Duodenal mucosa (tissue), 2 donors: ENCODE measurements at regions not wholly inside any gene's neighbourhood (a gene's known extent, or its start where the extent isn't known, plus 50 kb on each side); places are given as distances from the start of the nearest gene placed in this dataset.
"Not testable (repeated sequence)": the region's sequence is repeated elsewhere in the genome, so short reads cannot be mapped to it uniquely, and the experiment has no call there.

Experiments used
- H3K27ac ChIP-seq: one replicate; pipeline ENCODE4 v1.7.0; 2013; ENCODE audit warnings: low read depth, low read length
- H3K27me3 ChIP-seq, 2 donors: one replicate each; pipeline ENCODE4 v1.7.0; 2013; ENCODE audit warnings: low read length in 2 of 2, control low read depth in 1 of 2; ENCODE audit not compliant: insufficient read depth in 2 of 2, control insufficient read depth in 1 of 2
- H3K36me3 ChIP-seq, 2 donors: one replicate each; pipeline ENCODE4 v1.7.0; 2013; ENCODE audit warnings: low read length in 2 of 2, control low read depth in 1 of 2; ENCODE audit not compliant: insufficient read depth in 2 of 2, control insufficient read depth in 1 of 2
- H3K4me1 ChIP-seq, 2 donors: one replicate each; pipeline ENCODE4 v1.7.0; 2013; ENCODE audit warnings: low read length in 2 of 2, control low read depth in 1 of 2; ENCODE audit not compliant: insufficient read depth in 2 of 2, control insufficient read depth in 1 of 2
- H3K4me3 ChIP-seq, 2 donors: one replicate each; pipeline ENCODE4 v1.7.0; 2013; ENCODE audit warnings: low read length in 2 of 2, low read depth in 1 of 2
- H3K9ac ChIP-seq, 2 donors: one replicate each; pipeline ENCODE4 v1.7.0; 2013; ENCODE audit warnings: low read length in 2 of 2, low read depth in 1 of 2
- H3K9me3 ChIP-seq, 2 donors: one replicate each; pipeline ENCODE4 v1.7.0; 2013; ENCODE audit warnings: low read length in 2 of 2, control low read depth in 1 of 2; ENCODE audit not compliant: control insufficient read depth in 1 of 2

DNA sequence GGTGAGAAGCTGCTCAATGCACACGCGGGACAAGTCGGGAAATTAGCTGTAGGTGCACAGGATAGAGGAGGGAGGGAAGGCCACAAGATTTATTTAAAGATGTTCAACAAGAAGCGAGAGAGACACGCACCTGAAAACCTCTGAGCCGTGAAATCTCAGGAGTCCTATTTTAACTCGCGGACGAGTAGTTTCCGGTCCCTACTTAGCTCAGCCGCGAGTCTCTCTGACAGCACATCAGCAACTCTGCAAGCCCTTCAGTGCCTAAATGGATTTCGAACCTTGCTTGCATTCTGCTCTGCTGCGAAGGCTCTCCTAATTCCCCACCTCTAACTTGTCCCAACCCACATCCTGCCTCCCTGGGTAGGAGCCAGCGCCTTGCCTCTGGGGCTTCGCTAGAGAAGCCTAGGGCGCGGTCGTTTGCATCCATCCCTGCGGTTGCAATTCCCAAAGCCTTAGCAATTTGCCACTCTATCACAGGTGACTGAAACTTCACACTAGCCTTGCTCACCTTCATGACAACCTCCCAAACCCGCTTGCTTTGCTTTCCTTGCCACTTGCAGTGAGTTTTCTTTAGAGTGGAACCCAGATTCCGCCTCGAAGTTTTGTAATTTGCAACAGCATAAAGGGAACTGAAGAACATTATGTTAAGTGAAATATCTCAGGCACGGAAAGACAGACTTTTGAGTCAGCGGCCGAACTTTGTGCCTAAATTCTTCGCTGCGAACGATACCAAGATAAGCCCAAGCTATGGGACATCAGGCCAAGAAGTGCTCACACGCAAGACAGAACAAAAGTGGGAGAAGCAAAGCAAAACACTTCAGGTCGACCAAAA is 202.8 kb downstream of the KDM5D start:
- no peak overlapping the region for H3K4me3 ChIP-seq
- H3K27me3 ChIP-seq = no peaks in the 10 kb centered on the region
- no peaks in the 10 kb centered on the region for H3K9me3 ChIP-seq
- no peaks in the 10 kb centered on the region for H3K4me1 ChIP-seq
- no peaks in the 10 kb centered on the region for H3K36me3 ChIP-seq
- H3K27ac ChIP-seq = no peak overlapping the region
- H3K9ac ChIP-seq = no peak overlapping the region

DNA sequence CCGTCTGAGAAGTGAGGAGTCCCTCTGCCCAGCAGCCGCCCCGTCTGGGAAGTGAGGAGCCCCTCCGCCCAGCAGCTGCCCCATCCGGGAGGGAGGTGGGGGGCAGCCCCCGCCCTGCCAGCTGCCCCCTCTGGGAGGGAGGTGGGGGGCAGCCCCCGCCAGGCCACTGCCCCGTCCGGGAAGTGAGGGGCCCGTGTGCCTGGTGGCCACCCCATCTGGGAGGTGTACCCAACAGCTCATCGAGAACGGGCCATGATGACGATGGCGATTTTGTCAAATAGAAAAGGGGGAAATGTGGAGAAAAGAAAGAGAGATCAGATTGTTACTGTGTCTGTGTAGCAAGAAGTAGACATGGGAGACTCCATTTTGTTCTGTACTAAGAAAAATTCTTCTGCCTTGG is 208.8 kb downstream of the KDM5D start:
- not testable (repeated sequence) for H3K27me3 ChIP-seq, H3K27ac ChIP-seq, H3K4me1 ChIP-seq, H3K9me3 ChIP-seq, H3K4me3 ChIP-seq, H3K36me3 ChIP-seq, H3K9ac ChIP-seq

DNA sequence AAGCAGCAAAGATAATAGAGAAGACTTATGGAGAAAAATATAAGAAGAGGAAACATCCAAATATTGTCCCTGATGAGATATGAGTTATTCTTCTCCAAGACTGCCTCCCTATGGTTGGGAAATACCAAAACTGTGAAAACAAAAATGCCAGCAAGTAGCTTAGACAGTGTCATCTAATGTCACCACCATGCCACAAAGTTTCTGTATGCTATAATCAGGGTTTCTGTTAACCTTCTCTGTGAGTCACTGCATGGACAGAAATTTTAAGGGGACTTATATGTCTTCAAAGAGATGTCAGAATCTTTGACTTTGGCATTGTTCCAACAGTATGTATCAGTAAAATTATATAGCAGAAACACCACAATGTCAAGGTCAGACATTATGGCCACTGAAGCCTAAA is 222.6 kb downstream of the KDM5D start:
- Histone ChIP-seq H3K9me3 (no peaks in the 10 kb centered on the region), H3K4me1 (no peaks in the 10 kb centered on the region), H3K36me3 (no peaks in the 10 kb centered on the region), H3K27me3 (no peaks in the 10 kb centered on the region), H3K4me3 (no peak overlapping the region), H3K9ac (no peak overlapping the region), H3K27ac (no peak overlapping the region)

DNA sequence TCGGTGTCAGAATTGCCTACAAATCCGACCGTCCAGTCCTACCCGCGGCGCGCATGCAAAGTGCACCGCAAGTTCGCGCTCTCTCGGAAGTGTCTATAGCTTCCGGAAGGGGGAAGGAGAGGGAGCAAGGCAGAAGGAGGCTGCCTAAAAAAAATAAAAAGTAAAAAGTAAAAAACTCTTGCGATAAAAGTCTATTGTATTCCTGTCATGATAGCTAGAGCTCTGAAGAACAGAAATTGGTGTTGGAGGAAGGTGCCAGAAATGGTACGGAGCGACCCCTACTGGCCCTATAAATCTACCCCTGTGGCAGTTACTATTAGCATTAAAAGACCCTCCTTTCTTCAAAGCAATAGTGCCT is 241.5 kb downstream of the KDM5D start:
- no peak overlapping the region for H3K9ac ChIP-seq
- H3K4me3 ChIP-seq = peak overlapping the region; percentile 47 to 48
- H3K27ac ChIP-seq = no peak overlapping the region
- H3K4me1 ChIP-seq = no peaks in the 10 kb centered on the region
- no peaks in the 10 kb centered on the region for H3K27me3 ChIP-seq
- no peaks in the 10 kb centered on the region for H3K36me3 ChIP-seq
- no peaks in the 10 kb centered on the region for H3K9me3 ChIP-seq

DNA sequence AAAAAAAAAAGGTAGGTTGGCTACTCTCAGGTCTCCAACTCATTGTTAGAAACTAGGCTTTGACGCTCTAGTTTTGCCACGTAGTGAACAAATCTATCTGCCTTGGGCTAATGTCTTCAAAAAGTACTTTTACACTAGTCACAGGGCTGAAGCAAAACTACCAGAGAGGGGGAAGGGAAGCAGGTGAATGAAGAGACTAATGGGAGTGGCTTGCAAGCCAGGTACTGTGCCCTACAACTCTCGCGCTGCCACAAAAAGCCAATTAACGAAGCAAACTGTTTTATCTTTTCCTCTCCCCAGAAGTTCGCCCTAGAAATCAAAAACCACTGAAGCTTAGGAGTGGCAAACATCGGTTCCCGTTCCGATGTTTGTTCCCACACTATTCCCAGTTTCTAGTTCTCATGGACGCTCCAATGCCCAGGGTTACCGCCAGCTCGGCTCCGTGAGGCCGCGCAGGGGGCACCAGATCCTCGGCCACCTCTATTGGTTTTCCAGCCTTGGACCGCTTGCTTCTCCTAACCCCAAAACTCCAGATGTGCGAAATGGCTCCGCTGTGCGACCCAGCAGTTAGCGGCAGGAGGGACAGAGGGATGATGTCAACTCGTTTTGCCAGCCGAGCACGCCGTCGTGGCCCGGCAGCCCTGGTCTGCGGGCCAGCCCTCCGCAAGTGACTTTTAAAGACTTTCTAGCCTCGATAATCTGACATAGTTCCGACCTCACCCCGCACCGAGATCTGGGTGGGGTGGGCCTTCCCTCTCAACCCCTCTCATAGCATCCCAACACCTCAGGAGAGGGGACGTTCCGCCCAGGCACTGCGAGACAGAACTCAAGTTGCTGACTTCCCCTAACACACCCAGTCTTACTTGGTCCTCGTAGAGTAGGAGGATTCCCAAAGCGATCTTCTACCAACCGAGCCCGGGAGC is 242.1 kb downstream of the KDM5D start:
- H3K9me3 ChIP-seq = no peaks in the 10 kb centered on the region
- no peak overlapping the region for H3K27ac ChIP-seq
- no peak overlapping the region for H3K9ac ChIP-seq
- H3K4me3 ChIP-seq = peak overlapping the region; percentile 47 to 48
- H3K36me3 ChIP-seq = no peaks in the 10 kb centered on the region
- no peaks in the 10 kb centered on the region for H3K27me3 ChIP-seq
- H3K4me1 ChIP-seq = no peaks in the 10 kb centered on the region

DNA sequence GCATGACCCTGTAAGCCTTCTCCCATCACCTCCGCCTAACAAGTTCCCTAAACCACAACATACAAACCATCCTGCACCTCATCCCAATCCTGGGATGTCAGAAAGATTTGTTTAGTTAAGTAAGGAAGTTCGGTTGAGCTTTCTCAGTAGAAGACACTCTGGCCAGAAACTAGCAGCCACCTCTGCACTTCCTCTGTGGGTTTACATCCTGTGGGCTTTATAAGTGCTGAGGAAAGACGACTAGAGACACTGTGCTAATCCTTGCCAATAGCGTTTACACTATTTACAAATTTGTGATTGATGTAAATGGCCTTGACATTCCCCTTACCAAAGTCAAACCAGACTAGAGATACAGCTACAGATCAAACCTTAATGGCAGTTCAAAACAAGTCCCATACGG is 246.0 kb downstream of the KDM5D start:
- H3K27me3 ChIP-seq = no peaks in the 10 kb centered on the region
- no peak overlapping the region for H3K9ac ChIP-seq
- H3K27ac ChIP-seq = no peak overlapping the region
- no peak overlapping the region for H3K4me3 ChIP-seq
- no peaks in the 10 kb centered on the region for H3K4me1 ChIP-seq
- H3K36me3 ChIP-seq = no peaks in the 10 kb centered on the region
- no peaks in the 10 kb centered on the region for H3K9me3 ChIP-seq

DNA sequence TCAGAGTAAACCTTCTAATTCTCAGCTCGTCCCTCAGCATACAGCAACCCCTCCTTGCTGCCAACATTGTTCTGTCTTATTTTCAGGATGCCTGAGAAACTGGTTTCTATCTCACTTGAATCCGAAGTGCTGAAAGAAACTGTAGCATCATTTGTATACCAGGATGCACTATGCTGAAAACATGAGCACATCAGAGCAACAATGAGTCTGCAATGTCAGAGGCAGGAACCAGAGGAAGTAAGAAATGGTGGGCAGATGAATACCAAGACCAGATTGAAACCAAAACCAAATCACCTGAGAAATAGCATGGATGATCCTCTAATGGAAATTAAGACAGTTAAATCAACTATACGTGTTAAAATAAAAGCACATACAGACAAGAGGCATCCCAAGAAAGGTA is 257.0 kb downstream of the KDM5D start:
- H3K9me3 ChIP-seq = no peaks in the 10 kb centered on the region
- no peak overlapping the region for H3K9ac ChIP-seq
- no peaks in the 10 kb centered on the region for H3K27me3 ChIP-seq
- H3K4me3 ChIP-seq = no peak overlapping the region
- H3K36me3 ChIP-seq = no peaks in the 10 kb centered on the region
- no peak overlapping the region for H3K27ac ChIP-seq
- H3K4me1 ChIP-seq = no peaks in the 10 kb centered on the region

DNA sequence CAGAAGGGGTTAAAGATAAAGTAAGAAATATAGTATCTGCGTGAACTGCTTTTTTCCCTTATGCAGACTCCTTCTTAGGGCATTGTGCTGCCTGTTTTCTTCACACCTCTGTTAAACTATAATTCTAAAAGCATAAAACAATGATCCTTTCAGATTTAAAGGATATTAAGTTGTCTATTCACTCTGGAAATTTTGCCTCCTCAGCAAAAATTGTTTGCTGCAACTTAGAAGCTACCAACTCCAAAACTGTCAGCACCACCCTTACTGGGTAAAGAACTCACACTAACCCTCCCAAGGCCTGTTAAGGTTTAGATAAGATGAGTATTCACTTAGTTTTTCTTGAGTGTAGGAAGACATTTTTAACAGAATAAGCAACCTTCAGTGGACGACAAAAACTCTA is 259.5 kb downstream of the KDM5D start:
- Histone ChIP-seq H3K36me3 (no peaks in the 10 kb centered on the region), H3K4me1 (no peaks in the 10 kb centered on the region), H3K9ac (no peak overlapping the region), H3K9me3 (no peaks in the 10 kb centered on the region), H3K4me3 (no peak overlapping the region), H3K27me3 (no peaks in the 10 kb centered on the region), H3K27ac (no peak overlapping the region)

DNA sequence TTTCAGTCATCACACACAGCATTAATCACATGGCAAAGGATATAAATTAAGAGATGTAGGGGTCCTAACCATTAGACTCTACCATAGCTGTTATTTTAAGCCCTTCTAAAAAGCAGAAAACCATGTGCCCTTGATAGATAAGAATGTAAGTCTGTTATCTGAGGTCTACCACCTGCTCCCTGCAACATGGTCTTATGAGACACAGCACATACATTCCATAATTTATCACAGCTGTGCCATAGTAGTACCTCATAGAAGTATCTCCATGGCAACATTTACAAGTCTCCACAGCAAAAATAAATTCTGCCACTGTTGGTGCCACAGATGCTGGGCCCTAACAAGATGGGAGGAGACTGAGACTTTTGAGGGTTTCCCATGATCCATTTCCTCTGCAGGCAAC is 265.4 kb downstream of the KDM5D start:
- H3K9me3 ChIP-seq = no peaks in the 10 kb centered on the region
- no peak overlapping the region for H3K9ac ChIP-seq
- no peaks in the 10 kb centered on the region for H3K36me3 ChIP-seq
- no peak overlapping the region for H3K27ac ChIP-seq
- H3K4me3 ChIP-seq = no peak overlapping the region
- no peaks in the 10 kb centered on the region for H3K27me3 ChIP-seq
- no peaks in the 10 kb centered on the region for H3K4me1 ChIP-seq

DNA sequence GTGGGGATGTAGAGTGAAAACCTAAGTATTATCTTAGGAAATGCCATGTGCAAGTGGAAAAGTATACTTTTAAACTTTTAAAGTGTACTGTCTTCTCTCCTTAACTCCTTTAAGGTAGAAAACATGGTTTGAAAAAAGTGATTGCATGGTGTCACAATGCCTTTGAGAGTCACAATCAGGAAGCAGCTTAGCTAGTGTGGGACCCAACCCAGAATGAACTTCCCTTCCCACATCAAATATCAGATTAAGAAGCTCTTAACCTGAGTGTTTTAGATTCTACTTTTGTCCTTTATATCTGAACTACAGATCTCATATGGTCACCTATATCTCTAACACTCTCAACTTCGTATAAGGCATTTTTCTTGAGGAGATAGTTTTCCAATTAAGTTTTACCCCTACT is 266.6 kb downstream of the KDM5D start:
- H3K27ac ChIP-seq = no peak overlapping the region
- H3K4me1 ChIP-seq = no peaks in the 10 kb centered on the region
- no peaks in the 10 kb centered on the region for H3K9me3 ChIP-seq
- no peak overlapping the region for H3K9ac ChIP-seq
- H3K27me3 ChIP-seq = no peaks in the 10 kb centered on the region
- no peaks in the 10 kb centered on the region for H3K36me3 ChIP-seq
- no peak overlapping the region for H3K4me3 ChIP-seq
